ENCODE measurements at regions not wholly inside any gene's neighbourhood (a gene's known extent, or its start where the extent isn't known, plus 50 kb on each side); places are given as distances from the start of the nearest gene placed in this dataset.

GRCh38 chr7:106543221-106543757 lies 117.7 kb downstream of the CCDC71L start:
- Histone ChIP-seq H3K4me1 (ENCODE audit: control insufficient read depth in 2 of 2, insufficient read depth in 2 of 2, low read length in 2 of 2) (no peaks in the 10 kb centered on the region), H3K9me3 (ENCODE audit: control insufficient read depth in 2 of 3, low read length in 3 of 3) (no peaks in the 10 kb centered on the region), H3K27me3 (ENCODE audit: control insufficient read depth in 2 of 2, insufficient read depth in 2 of 2, low read length in 2 of 2) (no peaks in the 10 kb centered on the region), H3K4me3 (ENCODE audit: low read length) (no peak overlapping the region), H3K36me3 (ENCODE audit: control insufficient read depth in 2 of 3, insufficient read depth in 3 of 3, low read length in 3 of 3) (no peaks in the 10 kb centered on the region), H3K27ac (ENCODE audit: low read depth, low read length) (no peak overlapping the region)
- no peaks in the 10 kb centered on the region for H3K9me3 Mint-ChIP-seq
- H3K27me3 Mint-ChIP-seq, result peaks cover 0 to 6% (median 0%) of the 10 kb centered on the region in 5 donors
- intact Hi-C loops (cut with micrococcal nuclease), result loop anchor here (2.0 to 10.0 kb wide), 3 partner anchors 112 to 366 kb away; partner anchors contain the start of gene CCDC71L (in 1 of the 2)
- CTCF ChIA-PET, result interaction anchor here (0.7 to 1.5 kb wide), 3 partner anchors 193 to 1080 kb away, joined by 3 to 7 read pairs (median 3); no protein-coding TSS in a partner anchor
- H3K4me1 Mint-ChIP-seq, result peaks cover 0 to 10% (median 6%) of the 10 kb centered on the region in 7 donors
- DNase-seq (no peak), ATAC-seq (no peak)
- no peak overlapping the region for H3K4me3 Mint-ChIP-seq
- H3K36me3 Mint-ChIP-seq, result no peaks in the 10 kb centered on the region
- POLR2A ChIA-PET, result interaction anchor here (0.6 kb wide), 1 partner anchor 595 kb away, joined by 5 read pairs; no protein-coding TSS in a partner anchor
- peak overlapping the region in 2 of 9 donors; percentile 14 to 46 for H3K27ac Mint-ChIP-seq

GRCh38 chr7:106542550-106543220 lies 118.3 kb downstream of the CCDC71L start:
- no peak overlapping the region for H3K4me3 Mint-ChIP-seq
- H3K9me3 ChIP-seq (ENCODE audit: control insufficient read depth in 2 of 3, low read length in 3 of 3), result no peaks in the 10 kb centered on the region
- intact Hi-C loops (cut with micrococcal nuclease), result loop anchor here (1.0 to 10.0 kb wide), 4 partner anchors 112 to 365 kb away; partner anchors contain the start of gene CCDC71L (in 1 of the 2)
- H3K4me1 Mint-ChIP-seq, result peaks cover 0 to 10% (median 6%) of the 10 kb centered on the region in 7 donors
- no peaks in the 10 kb centered on the region for H3K27me3 ChIP-seq (ENCODE audit: control insufficient read depth in 2 of 2, insufficient read depth in 2 of 2, low read length in 2 of 2)
- H3K27ac ChIP-seq (ENCODE audit: low read depth, low read length), result no peak overlapping the region
- ATAC-seq (peak; percentile 81), DNase-seq (peak in 6 of 9 donors; percentile 14 to 35 (median 26))
- H3K9me3 Mint-ChIP-seq, result no peaks in the 10 kb centered on the region
- H3K4me1 ChIP-seq (ENCODE audit: control insufficient read depth in 2 of 2, insufficient read depth in 2 of 2, low read length in 2 of 2), result no peaks in the 10 kb centered on the region
- ChIA-PET POLR2A (interaction anchor here (0.6 kb wide), 1 partner anchor 595 kb away, joined by 5 read pairs; no protein-coding TSS in a partner anchor), CTCF (interaction anchor here (0.6 to 1.5 kb wide), 3 partner anchors 82 to 1080 kb away, joined by 3 to 7 read pairs (median 3); no protein-coding TSS in a partner anchor)
- H3K36me3 ChIP-seq (ENCODE audit: control insufficient read depth in 2 of 3, insufficient read depth in 3 of 3, low read length in 3 of 3), result no peaks in the 10 kb centered on the region
- peak overlapping the region in 4 of 9 donors; percentile 4 to 30 (median 12) for H3K27ac Mint-ChIP-seq
- H3K4me3 ChIP-seq (ENCODE audit: low read length), result no peak overlapping the region
- H3K36me3 Mint-ChIP-seq, result no peaks in the 10 kb centered on the region
- peaks cover 0 to 6% (median 0%) of the 10 kb centered on the region in 5 donors for H3K27me3 Mint-ChIP-seq

- Mint-ChIP-seq H3K4me3 (no peak overlapping the region), H3K4me1 (peaks cover 0 to 14% (median 9%) of the 10 kb centered on the region in 7 donors), H3K27ac (no peak overlapping the region), H3K36me3 (no peaks in the 10 kb centered on the region), H3K27me3 (peaks cover 0 to 6% (median 0%) of the 10 kb centered on the region in 5 donors), H3K9me3 (peaks cover 0 to 4% (median 0%) of the 10 kb centered on the region in 11 donors)
- intact Hi-C loops (cut with micrococcal nuclease), result no loop called here
- ChIA-PET POLR2A (no interaction called here), CTCF (no interaction called here)
- no peaks in the 10 kb centered on the region for H3K9me3 ChIP-seq (ENCODE audit: control insufficient read depth in 2 of 3, low read length in 3 of 3)
- H3K4me1 ChIP-seq (ENCODE audit: control insufficient read depth in 2 of 2, insufficient read depth in 2 of 2, low read length in 2 of 2), result peaks cover 0 to 5% of the 10 kb centered on the region in 2 donors
- DNase-seq (no peak), ATAC-seq (no peak)
- H3K36me3 ChIP-seq (ENCODE audit: control insufficient read depth in 2 of 3, insufficient read depth in 3 of 3, low read length in 3 of 3), result no peaks in the 10 kb centered on the region
- H3K27ac ChIP-seq (ENCODE audit: low read depth, low read length), result no peak overlapping the region
- no peak overlapping the region for H3K4me3 ChIP-seq (ENCODE audit: low read length)
- no peaks in the 10 kb centered on the region for H3K27me3 ChIP-seq (ENCODE audit: control insufficient read depth in 2 of 2, insufficient read depth in 2 of 2, low read length in 2 of 2)
Measured at GRCh38 chr7:106538638-106539037, 122.3 kb downstream of the CCDC71L start.

GRCh38 chr7:106537119-106537518 lies 123.8 kb downstream of the CCDC71L start:
- no peaks in the 10 kb centered on the region for H3K36me3 Mint-ChIP-seq
- POLR2A ChIA-PET, result no interaction called here
- peaks cover 0 to 12% (median 0%) of the 10 kb centered on the region in 5 donors for H3K27me3 Mint-ChIP-seq
- Histone ChIP-seq H3K27ac (ENCODE audit: low read depth, low read length) (no peak overlapping the region), H3K36me3 (ENCODE audit: control insufficient read depth in 2 of 3, insufficient read depth in 3 of 3, low read length in 3 of 3) (no peaks in the 10 kb centered on the region), H3K4me1 (ENCODE audit: control insufficient read depth in 2 of 2, insufficient read depth in 2 of 2, low read length in 2 of 2) (peaks cover 0 to 5% of the 10 kb centered on the region in 2 donors), H3K27me3 (ENCODE audit: control insufficient read depth in 2 of 2, insufficient read depth in 2 of 2, low read length in 2 of 2) (no peaks in the 10 kb centered on the region), H3K9me3 (ENCODE audit: control insufficient read depth in 2 of 3, low read length in 3 of 3) (no peaks in the 10 kb centered on the region), H3K4me3 (ENCODE audit: low read length) (no peak overlapping the region)
- H3K27ac Mint-ChIP-seq, result no peak overlapping the region
- DNase-seq, result no peak
- CTCF ChIA-PET, result no interaction called here
- peaks cover 0 to 6% (median 0%) of the 10 kb centered on the region in 11 donors for H3K9me3 Mint-ChIP-seq
- intact Hi-C loops (cut with micrococcal nuclease), result no loop called here
- peaks cover 0 to 7% (median 4%) of the 10 kb centered on the region in 7 donors for H3K4me1 Mint-ChIP-seq
- H3K4me3 Mint-ChIP-seq, result no peak overlapping the region
- no peak for ATAC-seq

- intact Hi-C loops (cut with micrococcal nuclease), result no loop called here
- H3K4me1 Mint-ChIP-seq, result peaks cover 0 to 7% (median 4%) of the 10 kb centered on the region in 7 donors
- POLR2A ChIA-PET, result no interaction called here
- peaks cover 0 to 6% (median 0%) of the 10 kb centered on the region in 11 donors for H3K9me3 Mint-ChIP-seq
- H3K27ac ChIP-seq (ENCODE audit: low read depth, low read length), result no peak overlapping the region
- H3K36me3 Mint-ChIP-seq, result no peaks in the 10 kb centered on the region
- no peaks in the 10 kb centered on the region for H3K36me3 ChIP-seq (ENCODE audit: control insufficient read depth in 2 of 3, insufficient read depth in 3 of 3, low read length in 3 of 3)
- H3K27me3 ChIP-seq (ENCODE audit: control insufficient read depth in 2 of 2, insufficient read depth in 2 of 2, low read length in 2 of 2), result no peaks in the 10 kb centered on the region
- peaks cover 0 to 12% (median 0%) of the 10 kb centered on the region in 5 donors for H3K27me3 Mint-ChIP-seq
- CTCF ChIA-PET, result no interaction called here
- H3K4me1 ChIP-seq (ENCODE audit: control insufficient read depth in 2 of 2, insufficient read depth in 2 of 2, low read length in 2 of 2), result peaks cover 0 to 5% of the 10 kb centered on the region in 2 donors
- H3K27ac Mint-ChIP-seq, result no peak overlapping the region
- H3K4me3 ChIP-seq (ENCODE audit: low read length), result no peak overlapping the region
- no peaks in the 10 kb centered on the region for H3K9me3 ChIP-seq (ENCODE audit: control insufficient read depth in 2 of 3, low read length in 3 of 3)
- no peak for ATAC-seq
- no peak for DNase-seq
- no peak overlapping the region for H3K4me3 Mint-ChIP-seq
Measured at GRCh38 chr7:106536079-106536478, 124.9 kb downstream of the CCDC71L start.

- H3K27ac Mint-ChIP-seq, result no peak overlapping the region
- ATAC-seq, result no peak
- intact Hi-C loops (cut with micrococcal nuclease), result no loop called here
- Histone ChIP-seq H3K27me3 (ENCODE audit: control insufficient read depth in 2 of 2, insufficient read depth in 2 of 2, low read length in 2 of 2) (no peaks in the 10 kb centered on the region), H3K4me1 (ENCODE audit: control insufficient read depth in 2 of 2, insufficient read depth in 2 of 2, low read length in 2 of 2) (peaks cover 0 to 5% of the 10 kb centered on the region in 2 donors), H3K36me3 (ENCODE audit: control insufficient read depth in 2 of 3, insufficient read depth in 3 of 3, low read length in 3 of 3) (no peaks in the 10 kb centered on the region), H3K27ac (ENCODE audit: low read depth, low read length) (no peak overlapping the region), H3K9me3 (ENCODE audit: control insufficient read depth in 2 of 3, low read length in 3 of 3) (no peaks in the 10 kb centered on the region), H3K4me3 (ENCODE audit: low read length) (no peak overlapping the region)
- H3K36me3 Mint-ChIP-seq, result no peaks in the 10 kb centered on the region
- H3K9me3 Mint-ChIP-seq, result peaks cover 0 to 6% (median 0%) of the 10 kb centered on the region in 11 donors
- no peak for DNase-seq
- peaks cover 0 to 7% (median 4%) of the 10 kb centered on the region in 7 donors for H3K4me1 Mint-ChIP-seq
- ChIA-PET POLR2A (no interaction called here), CTCF (interaction anchor here (0.6 kb wide), 1 partner anchor 22 kb away, joined by 3 read pairs; no protein-coding TSS in a partner anchor)
- peaks cover 0 to 9% (median 0%) of the 10 kb centered on the region in 5 donors for H3K27me3 Mint-ChIP-seq
- H3K4me3 Mint-ChIP-seq, result no peak overlapping the region
Measured at GRCh38 chr7:106535234-106535932, 125.6 kb downstream of the CCDC71L start.

All from naive thymus-derived CD4-positive, alpha-beta T cell (primary cell).